ENCODE measurements at regions not wholly inside any gene's neighbourhood (a gene's known extent, or its start where the extent isn't known, plus 50 kb on each side); places are given as distances from the start of the nearest gene placed in this dataset.

DNA sequence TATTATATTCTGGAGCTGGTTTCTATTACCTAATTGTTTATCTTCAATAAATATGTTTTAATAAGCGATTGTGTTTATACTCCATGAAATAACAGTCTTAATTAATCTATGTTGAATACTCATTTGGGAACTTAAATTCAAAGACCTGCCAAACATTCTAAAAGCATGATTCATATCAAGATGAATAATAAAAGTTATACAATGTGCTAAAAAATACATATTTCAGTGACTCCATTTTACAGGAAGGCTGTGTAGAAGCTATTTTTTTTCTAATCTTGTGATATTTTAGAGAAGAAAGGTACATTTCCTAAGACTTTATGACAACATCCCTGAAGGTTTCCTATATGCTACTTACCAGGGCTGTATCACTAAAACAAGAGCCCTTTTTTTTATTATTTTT, 417.9 kb downstream of the NFIB start:
- DNase-seq: no peak

DNA sequence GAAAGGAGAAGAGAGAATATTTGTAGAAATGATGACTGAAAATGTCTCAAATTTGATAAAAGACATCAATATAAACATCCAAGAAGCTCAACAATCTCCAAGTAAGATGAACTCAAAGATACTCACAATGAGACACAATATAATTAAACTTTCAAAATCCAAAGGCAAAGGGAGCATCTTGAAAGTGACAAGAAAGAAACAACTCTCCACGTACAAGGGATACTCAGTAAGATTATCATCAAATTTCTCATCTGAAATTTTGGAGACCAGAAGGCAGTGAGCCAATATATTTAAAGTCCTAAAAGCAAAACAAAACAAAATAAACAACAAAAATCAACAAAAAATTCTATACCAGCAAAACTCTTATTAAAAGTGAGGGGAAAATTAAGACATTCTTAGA, 428.7 kb downstream of the NFIB start:
- DNase-seq: no peak

DNA sequence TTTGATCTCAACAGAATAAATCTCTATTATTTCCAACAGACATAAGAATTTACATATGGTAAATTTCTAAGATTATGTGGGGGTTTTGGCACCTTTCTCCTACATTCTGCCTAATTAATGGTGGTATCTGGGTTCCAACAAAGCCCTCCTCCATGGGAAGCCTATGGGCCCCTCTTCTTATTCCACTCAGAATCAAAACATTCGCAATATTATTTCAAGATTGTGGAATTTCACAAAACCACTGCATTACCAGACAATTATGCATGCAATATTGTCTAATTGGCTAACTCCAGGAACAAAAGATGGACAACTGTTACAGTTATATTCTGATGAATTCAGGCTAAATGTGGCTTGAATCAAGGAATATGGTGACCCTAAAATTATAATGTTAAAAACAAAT, 434.0 kb downstream of the NFIB start:
- DNase-seq: no peak

DNA sequence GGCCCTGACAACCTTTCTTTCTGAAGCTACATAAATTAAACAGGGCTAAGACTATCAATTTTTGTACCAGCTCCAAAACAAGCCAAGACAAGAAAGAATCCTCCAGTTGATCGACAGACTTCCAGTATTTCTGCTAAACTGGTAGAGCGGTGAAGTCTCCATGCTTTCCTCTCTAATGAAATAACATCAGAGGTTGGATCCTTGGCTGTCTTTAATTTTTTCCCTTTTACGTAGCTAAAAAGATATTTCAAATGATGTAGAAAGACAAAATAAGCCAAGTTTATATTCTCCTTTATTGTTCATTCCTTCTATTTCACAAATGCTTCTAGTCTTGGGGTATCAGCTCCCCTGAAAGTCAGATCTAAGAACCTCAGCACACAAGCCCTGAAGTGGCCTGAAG, 434.9 kb downstream of the NFIB start:
- DNase-seq: no peak

DNA sequence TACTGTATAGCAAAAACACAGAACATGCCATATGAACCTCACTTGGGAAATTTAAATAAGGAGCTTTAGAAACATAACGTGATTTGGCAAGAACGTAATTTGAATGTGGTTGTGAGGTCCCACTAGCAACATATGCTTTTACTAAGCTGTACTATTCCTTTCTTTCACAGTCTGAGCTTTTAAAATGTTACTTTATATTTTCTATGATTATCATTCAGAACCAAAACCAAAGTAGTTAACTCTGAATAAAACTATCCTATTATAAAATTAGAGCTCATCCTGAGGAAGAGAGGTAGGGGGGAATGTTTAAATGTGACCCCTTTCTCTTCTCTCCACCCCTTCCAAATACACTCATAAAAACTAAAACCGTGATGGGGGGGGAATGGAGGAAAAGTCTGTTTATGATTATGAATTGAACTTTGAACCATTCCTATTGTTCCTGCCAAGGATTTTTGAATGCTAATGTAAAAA, 435.7 kb downstream of the NFIB start:
- no peak for DNase-seq

DNA sequence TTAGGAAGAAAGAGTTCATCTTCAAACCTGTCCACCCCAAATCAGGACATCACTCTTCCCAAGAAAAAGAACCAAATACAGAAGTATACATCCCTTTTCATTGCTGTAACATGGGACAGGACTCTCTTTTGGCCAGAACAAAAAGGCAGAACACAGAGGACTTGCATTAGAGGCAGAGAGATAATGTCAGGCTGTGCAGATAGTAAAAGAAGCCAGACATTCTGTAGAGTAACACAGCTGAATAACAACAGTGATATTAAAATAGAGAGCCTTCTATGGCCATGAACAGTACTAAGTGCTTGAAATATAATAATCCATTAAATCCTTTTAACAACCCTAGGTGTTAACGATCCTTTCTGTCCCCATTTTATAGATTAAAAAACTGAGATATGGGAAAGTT, 437.2 kb downstream of the NFIB start:
- no peak for DNase-seq

DNA sequence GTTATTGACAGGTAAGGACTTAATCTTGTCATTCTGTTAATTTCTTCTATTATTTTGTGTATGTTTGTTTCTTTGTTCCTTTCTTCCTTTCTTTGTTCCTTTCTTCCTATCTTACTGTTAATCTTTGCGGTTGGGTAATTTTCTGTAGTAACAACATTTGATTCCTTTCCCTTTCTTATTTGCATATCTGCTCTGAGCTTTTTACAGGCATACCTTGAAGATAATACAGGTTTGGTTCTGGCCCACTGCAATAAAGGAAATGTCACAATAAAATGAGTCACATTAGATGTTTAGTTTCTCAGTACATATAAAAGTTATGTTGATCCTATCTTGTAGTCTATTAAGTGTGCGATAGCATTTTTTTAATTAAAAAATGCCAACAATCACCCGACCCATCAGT, 440.7 kb downstream of the NFIB start:
- no peak for DNase-seq

DNA sequence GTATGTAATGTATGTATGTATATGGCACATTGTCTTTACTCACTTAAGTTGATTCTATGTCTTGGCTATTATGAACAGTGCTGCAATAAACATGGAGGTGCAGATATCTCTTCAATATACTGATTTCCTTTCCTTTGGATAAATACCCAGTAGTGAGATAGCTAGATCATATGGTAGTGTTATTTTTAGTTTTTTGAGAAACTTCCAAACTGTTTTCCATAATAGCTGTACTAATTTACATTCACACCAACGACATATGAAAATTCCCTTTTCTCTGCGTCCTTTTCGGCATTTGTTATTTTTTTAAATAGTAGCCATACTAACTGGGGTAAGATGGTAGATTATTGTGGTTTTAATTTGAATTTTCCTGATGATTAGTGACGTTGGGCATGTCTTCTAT, 445.6 kb downstream of the NFIB start:
- DNase-seq: no peak

DNA sequence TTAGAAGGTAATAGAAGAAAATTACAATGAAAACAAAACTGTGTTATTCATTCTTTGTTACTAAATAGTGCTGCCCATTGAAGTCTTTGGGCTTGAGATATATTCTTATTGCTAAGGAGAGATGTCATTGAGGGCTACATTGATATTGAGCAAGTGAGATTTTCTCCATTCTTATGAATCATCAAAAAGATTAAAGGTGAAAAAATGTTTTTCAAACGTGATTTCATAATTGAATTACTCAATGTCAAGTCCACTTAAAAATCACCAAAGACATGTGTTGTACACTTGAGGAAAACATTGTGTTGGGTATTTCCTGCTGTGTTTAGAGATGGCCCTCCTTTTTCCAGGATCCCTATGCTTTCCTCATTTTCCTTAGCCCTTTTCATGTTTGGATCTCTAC, 448.1 kb downstream of the NFIB start:
- DNase-seq: no peak

DNA sequence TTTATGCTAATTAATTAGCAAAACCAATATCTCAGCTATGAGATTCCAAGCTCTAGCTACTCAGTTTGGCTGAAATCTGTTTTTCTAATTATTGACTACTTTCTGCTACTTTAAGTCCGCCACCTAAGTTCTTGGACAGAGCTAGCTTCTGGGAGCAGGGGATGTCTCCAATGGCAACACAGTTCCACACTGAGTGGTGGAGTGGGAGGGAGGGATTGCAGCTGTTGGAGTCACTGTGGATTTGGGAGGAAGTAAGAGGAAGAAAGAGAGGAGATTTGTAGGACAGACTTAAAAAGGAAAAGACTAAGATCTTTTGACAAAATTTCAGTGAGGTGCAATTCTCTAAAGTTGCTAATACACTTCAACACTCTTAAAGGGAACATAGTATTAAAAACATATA, 450.8 kb downstream of the NFIB start:
- DNase-seq: no peak

DNA sequence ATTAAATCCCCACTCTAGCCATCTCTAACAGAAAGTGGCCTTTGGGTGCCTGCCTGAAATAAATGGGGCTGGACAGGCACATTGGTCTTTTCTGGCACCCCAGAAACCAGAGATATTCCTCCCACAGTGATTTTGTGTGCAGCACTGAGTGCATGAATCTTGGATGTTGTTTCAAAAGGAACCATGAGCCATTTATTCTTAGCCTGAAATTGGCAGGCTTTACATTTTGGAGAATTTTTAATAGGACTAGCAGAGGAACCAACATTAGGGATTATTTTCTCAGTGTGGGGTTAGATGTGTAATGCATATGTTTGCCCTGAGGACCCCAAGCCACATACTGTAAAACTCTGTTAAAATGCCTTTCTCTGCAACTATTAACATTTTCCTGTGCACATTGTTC, 451.3 kb downstream of the NFIB start:
- DNase-seq: no peak

DNA sequence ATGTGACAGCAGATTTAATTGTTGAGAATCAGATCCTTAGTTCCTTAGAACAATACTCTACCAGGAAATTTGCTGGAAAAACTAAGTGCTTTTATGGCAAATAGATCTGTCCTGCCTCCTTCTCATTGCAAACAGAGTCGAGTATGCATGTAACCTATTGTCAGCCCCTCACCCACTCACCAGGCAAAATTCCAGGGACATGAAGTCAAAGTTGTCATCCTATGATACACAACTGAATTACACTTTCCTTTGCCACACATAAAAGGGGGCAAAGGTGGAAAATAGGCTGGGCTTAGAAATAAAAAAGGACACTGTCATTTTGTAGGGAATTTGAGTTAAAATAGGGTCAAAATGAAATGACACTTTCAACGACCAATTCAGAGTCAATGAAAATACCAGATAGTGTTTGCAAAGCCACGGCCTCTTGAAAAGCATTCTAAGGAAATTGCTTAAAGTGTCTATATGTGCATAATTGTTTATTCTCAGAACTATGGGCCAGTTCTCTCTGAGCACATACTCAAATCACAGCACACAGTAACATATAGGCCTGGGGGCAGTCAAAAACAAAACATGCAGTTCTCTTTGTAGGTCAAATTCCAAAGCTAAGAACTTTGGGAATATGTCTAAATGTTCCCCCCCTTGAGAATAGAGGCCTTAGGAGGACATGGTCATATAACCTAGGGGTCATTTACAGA, 452.8 kb downstream of the NFIB start:
- no peak for DNase-seq

DNA sequence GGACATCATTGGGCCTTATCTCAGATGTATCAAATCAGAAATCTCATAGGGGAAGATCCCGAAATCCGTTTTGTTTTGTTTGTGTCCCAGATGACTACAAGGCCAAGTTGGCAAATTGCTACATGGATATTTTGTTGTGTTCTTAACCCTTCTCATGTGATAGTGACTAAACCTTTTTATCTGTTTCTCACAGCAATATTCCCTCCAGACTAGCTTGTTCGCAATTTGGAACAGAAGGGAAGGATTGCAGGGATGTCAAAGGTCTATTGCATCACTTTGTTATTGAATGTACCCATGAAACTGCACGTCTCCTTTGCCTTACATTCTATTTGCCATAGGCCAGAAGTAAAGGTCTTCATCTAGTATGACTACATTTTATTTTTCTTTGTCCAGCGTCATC, 453.9 kb downstream of the NFIB start:
- no peak for DNase-seq

DNA sequence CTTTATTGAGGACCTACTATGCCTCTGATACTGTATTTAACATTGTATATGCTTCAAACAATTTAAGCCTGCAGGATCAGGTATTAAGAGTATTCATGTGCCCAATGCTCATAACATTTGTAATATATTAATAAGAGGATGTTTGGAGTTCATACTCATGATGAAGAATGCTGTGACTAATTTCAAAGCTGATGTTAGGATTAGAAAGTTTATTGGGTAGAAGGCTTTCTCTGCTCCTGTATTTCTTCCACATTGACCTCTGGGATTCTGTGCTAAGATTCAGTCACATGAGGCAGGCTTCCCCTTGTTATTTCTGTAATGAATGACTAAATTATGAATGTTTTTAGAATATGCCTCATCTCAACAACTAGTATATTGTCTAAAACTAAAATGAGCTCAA, 456.4 kb downstream of the NFIB start:
- no peak for DNase-seq

DNA sequence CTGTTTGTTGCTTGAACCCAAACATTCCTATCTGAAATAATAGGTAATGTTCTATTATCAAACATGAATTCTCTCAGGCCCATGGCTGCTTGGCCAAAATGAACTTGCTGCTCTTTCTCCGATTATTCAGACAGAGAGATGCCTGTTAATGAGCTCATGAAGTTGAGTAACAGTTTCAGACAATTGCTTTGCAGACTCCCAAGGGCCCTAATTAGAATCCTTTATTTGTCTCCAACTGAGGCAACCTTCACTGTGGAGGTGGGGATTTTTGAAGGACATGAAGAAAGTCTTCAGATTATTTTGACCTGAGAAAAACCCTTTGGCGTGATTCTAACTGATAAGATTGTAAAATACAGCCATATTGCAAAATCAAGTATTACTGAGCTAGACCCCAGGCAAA, 466.7 kb downstream of the NFIB start:
- DNase-seq: no peak

DNA sequence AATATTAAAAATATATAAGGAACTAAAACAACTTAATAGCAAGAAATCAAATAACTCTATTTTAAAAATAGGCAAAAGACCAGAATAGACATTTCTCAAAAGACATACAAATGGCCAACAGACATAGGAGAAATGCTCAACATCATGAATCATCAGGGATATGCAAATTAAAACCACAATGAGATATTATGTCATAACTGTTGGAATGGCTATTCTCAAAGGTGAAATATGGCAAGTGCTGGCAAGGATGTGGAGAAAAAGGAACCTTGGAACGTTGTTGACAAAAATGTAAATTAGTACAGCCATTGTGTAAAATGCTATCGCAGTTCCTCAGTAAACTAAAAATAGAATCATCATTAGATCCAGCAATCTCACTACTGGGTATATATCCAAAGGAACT, 468.5 kb downstream of the NFIB start:
- no peak for DNase-seq

DNA sequence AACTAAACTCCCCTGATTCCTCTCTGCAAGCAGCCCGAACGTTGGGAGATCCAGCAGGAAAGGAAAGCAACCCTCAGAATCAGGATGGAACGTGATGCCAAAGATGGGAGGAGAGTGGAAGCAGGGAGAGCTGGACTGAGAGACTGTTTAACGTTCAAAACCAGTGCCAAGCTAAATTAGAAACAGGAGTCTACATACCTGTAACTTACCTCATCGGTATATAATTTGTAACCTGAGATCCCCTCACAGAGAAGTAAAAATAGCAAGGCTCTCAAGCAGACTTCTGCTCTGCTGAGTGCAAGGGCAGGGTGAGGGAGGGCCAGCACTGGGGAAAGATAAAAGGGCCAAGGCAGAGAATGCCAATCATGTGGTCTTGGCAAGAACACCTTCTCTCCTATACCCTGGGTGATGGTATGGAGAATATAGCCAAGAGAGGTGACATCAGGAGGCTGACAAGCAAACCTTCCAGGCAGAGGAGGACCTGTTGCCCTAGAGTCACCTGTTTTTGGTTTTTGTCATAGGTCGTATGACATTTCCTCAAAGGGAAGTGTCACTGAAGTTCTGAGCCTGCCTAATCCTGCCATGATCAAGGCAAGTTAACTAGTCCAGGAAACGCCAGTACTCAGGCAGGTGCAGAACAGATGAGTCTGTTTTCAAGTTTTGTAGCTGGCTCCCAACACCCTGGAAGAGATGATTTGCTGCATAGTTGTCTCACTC, 472.0 kb downstream of the NFIB start:
- no peak for DNase-seq

DNA sequence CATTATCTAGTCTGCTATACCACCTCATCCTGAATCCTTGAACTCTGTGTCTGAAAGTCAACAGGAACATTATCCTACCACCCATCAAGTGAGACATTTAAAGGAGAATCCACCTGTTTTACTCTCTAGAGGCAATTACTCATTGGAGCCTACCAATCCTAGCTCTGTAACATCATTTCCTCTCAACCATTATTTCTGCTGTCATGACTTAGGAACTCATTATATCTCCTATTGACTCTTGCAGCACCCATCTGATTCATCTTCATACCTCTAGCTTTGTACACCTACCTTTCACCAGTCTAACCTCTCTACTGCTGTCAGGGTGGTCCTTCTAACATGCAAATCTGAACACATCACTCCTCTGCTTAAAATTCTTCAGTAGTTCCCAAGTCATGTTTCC, 481.5 kb downstream of the NFIB start:
- DNase-seq: no peak

DNA sequence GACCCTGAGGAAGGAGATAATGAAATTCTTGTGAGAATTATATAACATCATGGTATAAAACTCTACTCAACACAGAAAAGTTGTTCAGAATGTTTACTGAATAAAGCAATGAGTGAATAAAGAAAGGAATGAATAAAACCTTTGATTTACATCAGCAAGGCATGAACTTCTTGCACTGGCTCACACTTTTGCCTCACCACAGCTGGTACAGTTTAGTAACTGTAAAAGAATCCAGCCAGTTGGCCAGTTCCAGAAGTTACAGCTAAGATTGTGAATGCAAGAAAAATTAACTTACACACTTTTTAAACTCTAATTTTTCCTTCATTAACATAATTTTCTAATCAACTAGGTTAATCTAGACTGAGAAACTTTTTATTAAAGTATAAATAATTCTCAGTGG, 490.9 kb downstream of the NFIB start:
- DNase-seq: no peak

DNA sequence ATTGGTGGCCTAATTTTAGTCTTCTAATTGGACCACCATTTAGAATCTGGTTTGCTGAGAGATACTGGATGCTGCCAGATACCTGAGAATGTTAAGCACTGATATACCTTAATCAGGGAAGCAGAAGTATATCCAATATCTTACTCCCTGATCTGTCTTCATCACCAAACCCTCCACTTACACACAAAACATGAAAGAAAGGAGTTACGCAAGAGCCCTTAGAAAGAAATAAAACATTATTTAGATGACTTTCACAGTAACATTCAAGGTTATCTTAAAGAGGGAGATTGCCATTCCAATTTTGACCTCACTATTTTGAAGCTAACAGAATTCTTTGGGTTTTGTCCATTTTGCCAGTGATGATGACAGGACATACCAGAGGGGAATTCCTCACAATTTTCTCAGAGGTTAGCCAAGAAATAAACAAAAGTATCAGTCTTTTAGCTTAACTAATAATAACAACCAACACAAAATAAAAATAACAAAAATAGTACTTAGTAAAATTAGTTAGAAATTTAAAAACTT, 496.1 kb downstream of the NFIB start:
- DNase-seq: no peak

DNA sequence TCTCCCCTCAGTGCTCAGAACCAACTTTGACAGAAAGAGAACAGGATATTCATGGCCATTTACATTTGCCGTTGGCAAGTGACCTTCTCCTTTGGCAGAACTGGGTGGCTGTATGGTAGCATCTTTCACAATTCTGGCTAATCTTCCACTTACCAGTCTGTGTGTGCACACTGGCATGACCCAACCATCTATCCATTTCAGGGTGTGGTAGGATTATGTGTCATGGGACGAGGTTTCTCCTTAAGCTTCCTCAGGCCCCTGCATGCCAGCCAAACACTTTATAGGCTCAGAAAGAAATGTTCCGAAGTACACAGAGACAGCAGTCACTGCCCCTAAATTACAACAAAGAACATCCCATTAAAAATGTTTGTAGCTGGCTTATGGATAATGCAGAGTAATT, 497.1 kb downstream of the NFIB start:
- DNase-seq: no peak

DNA sequence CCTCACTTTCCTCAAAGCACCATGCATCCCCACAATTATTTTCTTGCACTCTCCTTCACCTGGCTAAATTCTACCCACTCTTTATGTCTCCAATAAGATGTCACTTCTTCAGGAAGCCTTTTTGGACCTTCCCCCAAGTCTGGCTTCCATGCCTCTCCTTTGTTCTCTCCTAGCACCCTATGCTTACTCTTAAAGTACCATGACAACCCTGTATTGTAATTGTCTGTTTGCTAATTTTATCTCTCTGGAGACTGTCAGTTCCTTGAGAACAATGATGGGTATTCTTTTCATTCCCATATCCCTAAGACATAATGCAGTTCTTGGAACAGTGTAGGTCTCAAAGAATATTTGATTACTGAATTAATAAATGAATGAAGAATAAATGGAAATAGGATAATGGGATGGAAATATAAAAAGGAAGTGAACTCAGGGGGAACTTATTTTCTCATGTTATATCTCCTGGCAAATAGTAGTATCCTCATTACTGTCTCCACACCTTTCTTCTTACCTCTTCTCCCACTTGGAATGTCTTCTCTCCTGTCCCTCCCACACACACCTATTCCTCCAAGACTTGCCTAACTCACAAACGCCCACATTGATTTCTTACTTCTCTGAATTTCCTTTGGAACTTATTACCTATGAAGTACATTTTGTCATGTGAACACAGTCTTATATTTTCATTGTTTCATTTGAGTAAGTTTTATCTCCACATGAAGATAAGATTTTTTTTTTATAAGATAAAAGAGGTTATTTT, 499.1 kb downstream of the NFIB start:
- no peak for DNase-seq

DNA sequence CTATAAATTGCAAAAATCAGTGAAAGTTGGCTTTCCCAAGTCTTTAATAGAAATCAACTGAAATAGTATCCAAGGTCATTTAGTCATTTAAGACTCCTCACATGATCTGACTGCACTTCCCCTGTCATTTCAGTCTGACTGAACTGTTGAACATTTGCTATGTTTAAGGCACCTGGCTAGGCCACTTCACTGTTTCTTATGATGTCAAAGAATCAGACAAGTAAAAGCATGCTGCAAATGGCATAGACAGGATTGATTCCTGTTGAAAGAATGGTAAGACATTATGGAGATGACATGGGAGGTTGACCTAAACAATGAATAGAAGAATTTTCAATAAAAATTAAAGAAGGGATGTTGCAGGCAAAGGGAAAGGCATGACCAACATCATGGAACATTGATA, 502.1 kb downstream of the NFIB start:
- DNase-seq: no peak

DNA sequence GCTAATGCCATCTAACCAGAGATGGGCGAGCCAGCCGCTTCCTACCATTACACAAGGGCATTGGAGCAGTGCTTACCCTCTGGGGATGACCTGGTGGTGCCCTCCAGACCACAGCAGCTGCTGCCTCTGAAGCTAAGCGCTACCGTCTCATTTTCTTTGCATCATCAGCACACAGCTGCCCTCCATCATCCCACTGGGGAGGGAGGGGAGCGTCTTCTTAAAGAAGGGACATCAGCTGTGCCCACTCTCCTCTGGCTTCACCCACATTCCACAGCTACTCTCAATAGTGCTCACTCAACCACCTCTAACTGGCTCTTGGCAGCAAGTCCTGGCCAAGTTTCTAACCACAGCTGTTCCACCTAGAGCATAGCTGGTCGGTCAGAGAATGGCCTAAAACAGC, 503.4 kb downstream of the NFIB start:
- no peak for DNase-seq
